ENCODE measurements at regions not wholly inside any gene's neighbourhood (a gene's known extent, or its start where the extent isn't known, plus 50 kb on each side); places are given as distances from the start of the nearest gene placed in this dataset.

GRCh38 chr12:105554856-105555255 is 224.4 kb downstream of the C12orf75 start:
- DNase-seq (no peak), FAIRE-seq (no peak)
- TF ChIP-seq CTCF (IDR thresholded peaks at IDR 0.05; ENCODE audit: borderline replicate concordance, extremely low read depth, insufficient read depth), result no peak
- H3K27me3 ChIP-seq (ENCODE audit: control insufficient read depth, insufficient read depth, low read length), result no peaks in the 10 kb centered on the region
- H3K4me1 ChIP-seq (ENCODE audit: control insufficient read depth in 2 of 3, insufficient read depth in 2 of 3, low read depth in 1 of 3, low read length in 3 of 3), result no peaks in the 10 kb centered on the region
- intact Hi-C loops (cut with DNase I), result no loop called here
- H3K4me3 ChIP-seq (ENCODE audit: low read length in 3 of 3), result no peak overlapping the region
- no peak overlapping the region for H3K27ac ChIP-seq (ENCODE audit: low read depth in 2 of 2, low read length in 2 of 2)
- H3K9ac ChIP-seq (ENCODE audit: low read length in 3 of 3), result no peak overlapping the region
- no peaks in the 10 kb centered on the region for H3K36me3 ChIP-seq (ENCODE audit: control insufficient read depth in 2 of 3, insufficient read depth in 3 of 3, low read length in 3 of 3)
- H3K9me3 ChIP-seq (ENCODE audit: control insufficient read depth in 2 of 3, insufficient read depth in 1 of 3, low read length in 3 of 3), result no peaks in the 10 kb centered on the region

GRCh38 chr12:105555556-105556295 is 225.2 kb downstream of the C12orf75 start:
- no peaks in the 10 kb centered on the region for H3K4me1 ChIP-seq (ENCODE audit: control insufficient read depth in 2 of 3, insufficient read depth in 2 of 3, low read depth in 1 of 3, low read length in 3 of 3)
- H3K9ac ChIP-seq (ENCODE audit: low read length in 3 of 3), result no peak overlapping the region
- intact Hi-C loops (cut with DNase I), result no loop called here
- DNase-seq (peak in 2 of 5 donors; percentile 32 to 72), FAIRE-seq (no peak)
- no peaks in the 10 kb centered on the region for H3K9me3 ChIP-seq (ENCODE audit: control insufficient read depth in 2 of 3, insufficient read depth in 1 of 3, low read length in 3 of 3)
- no peaks in the 10 kb centered on the region for H3K27me3 ChIP-seq (ENCODE audit: control insufficient read depth, insufficient read depth, low read length)
- no peak overlapping the region for H3K27ac ChIP-seq (ENCODE audit: low read depth in 2 of 2, low read length in 2 of 2)
- peak; percentile 12 for TF ChIP-seq CTCF (IDR thresholded peaks at IDR 0.05; ENCODE audit: borderline replicate concordance, extremely low read depth, insufficient read depth)
- H3K4me3 ChIP-seq (ENCODE audit: low read length in 3 of 3), result no peak overlapping the region
- H3K36me3 ChIP-seq (ENCODE audit: control insufficient read depth in 2 of 3, insufficient read depth in 3 of 3, low read length in 3 of 3), result no peaks in the 10 kb centered on the region

GRCh38 chr12:105559310-105559709 is 228.8 kb downstream of the C12orf75 start:
- Histone ChIP-seq H3K9me3 (ENCODE audit: control insufficient read depth in 2 of 3, insufficient read depth in 1 of 3, low read length in 3 of 3) (no peaks in the 10 kb centered on the region), H3K4me3 (ENCODE audit: low read length in 3 of 3) (no peak overlapping the region), H3K27ac (ENCODE audit: low read depth in 2 of 2, low read length in 2 of 2) (no peak overlapping the region), H3K4me1 (ENCODE audit: control insufficient read depth in 2 of 3, insufficient read depth in 2 of 3, low read depth in 1 of 3, low read length in 3 of 3) (peaks cover 0 to 6% (median 0%) of the 10 kb centered on the region in 3 donors), H3K9ac (ENCODE audit: low read length in 3 of 3) (no peak overlapping the region), H3K36me3 (ENCODE audit: control insufficient read depth in 2 of 3, insufficient read depth in 3 of 3, low read length in 3 of 3) (no peaks in the 10 kb centered on the region), H3K27me3 (ENCODE audit: control insufficient read depth, insufficient read depth, low read length) (no peaks in the 10 kb centered on the region)
- TF ChIP-seq CTCF (IDR thresholded peaks at IDR 0.05; ENCODE audit: borderline replicate concordance, extremely low read depth, insufficient read depth), result no peak
- DNase-seq (peak in 4 of 5 donors; percentile 59 to 72 (median 63)), FAIRE-seq (no peak)
- intact Hi-C loops (cut with DNase I), result no loop called here

Measured in kidney (tissue), 13 donors.